AG04449 (cell line): ENCODE measurements at regions not wholly inside any gene's neighbourhood (a gene's known extent, or its start where the extent isn't known, plus 50 kb on each side); places are given as distances from the start of the nearest gene placed in this dataset.

Experiments
- CTCF ChIA-PET: fragments of 350-600 bp; formaldehyde crosslinking; extraction: SDS; loops from one replicate; lab custom pipeline; 2021; ENCODE audit warnings: antibody characterized with exemption; lab: Yijun Ruan, JAX
- POLR2A ChIA-PET: fragments of 400-600, 350-600 bp; formaldehyde crosslinking; extraction: SDS; loops from one replicate; lab custom pipeline; 2020; ENCODE audit warnings: antibody characterized with exemption, inconsistent platforms; lab: Yijun Ruan, JAX
- DNase-seq: peaks from one replicate; pipeline ENCODE4 v3.0.0-alpha.2; 2010; ENCODE audit warnings: low read depth, low spot score
- H3K4me3 ChIP-seq: 2 replicates; pipeline ENCODE4 v1.5.1; 2011; ENCODE audit warnings: low read depth, mild to moderate bottlenecking, control low read depth, low read length
- CTCF ChIP-seq: IDR thresholded peaks from one replicate; pipeline ENCODE4 v1.5.1; 2011; ENCODE audit warnings: mild to moderate bottlenecking, moderate library complexity, low read length, control low read depth, inconsistent platforms; ENCODE audit not compliant: insufficient read depth; ENCODE audit errors: missing control alignments

- no peak overlapping the region for H3K4me3 ChIP-seq
- ChIA-PET CTCF (no interaction called here), POLR2A (no interaction called here)
- no peak for TF ChIP-seq CTCF
- DNase-seq, result no peak
Observed at GRCh38 chr3:166199491-166199890, 362.3 kb upstream of the BCHE start.

GRCh38 chr3:166195808-166196207 is 358.6 kb upstream of the BCHE start:
- POLR2A ChIA-PET, result no interaction called here
- CTCF ChIA-PET, result no interaction called here
- no peak for TF ChIP-seq CTCF
- DNase-seq, result no peak
- H3K4me3 ChIP-seq, result no peak overlapping the region

DNA sequence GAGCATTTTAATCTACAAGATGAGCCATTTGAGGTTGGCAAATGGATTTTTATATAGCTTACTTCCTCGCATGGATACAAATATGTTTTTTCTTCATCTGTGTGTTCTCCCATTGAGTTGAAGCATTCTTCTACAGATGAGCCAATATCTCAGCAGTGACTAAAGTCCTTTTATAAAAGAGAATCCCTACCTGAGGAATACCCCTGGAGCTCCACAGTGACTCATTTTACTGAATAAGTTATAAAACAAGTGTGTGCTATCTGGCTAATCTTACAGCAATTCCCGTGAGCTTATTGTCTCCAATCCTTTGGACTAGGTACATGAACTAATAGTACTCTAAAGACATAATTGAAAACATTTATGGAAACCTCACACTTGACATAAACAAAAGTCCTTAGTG is 354.2 kb upstream of the BCHE start:
- CTCF ChIA-PET, result no interaction called here
- POLR2A ChIA-PET, result no interaction called here
- no peak for DNase-seq
- no peak for TF ChIP-seq CTCF
- no peak overlapping the region for H3K4me3 ChIP-seq

DNA sequence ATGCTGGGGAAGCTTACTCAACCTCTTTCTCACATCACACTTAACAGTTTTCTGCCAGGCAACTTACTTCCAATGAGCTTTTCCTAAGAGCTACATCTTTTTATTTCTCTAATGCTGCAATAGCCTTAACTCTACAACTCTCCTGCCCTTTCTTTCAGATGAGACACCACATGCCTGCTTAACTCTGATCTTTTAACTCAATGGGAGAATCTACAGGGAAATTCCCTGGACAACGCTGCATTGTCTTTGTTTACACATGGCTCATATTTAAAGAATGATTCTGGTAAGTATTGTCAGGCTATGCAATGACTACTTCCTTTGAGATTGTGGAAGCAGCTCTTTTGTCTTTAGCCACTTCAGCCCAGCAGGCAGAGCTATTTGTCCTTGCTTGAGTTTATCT is 353.1 kb upstream of the BCHE start:
- no peak for DNase-seq
- TF ChIP-seq CTCF, result no peak
- ChIA-PET POLR2A (no interaction called here), CTCF (no interaction called here)
- H3K4me3 ChIP-seq, result no peak overlapping the region

- ChIA-PET POLR2A (no interaction called here), CTCF (no interaction called here)
- no peak for DNase-seq
- H3K4me3 ChIP-seq, result no peak overlapping the region
- TF ChIP-seq CTCF, result no peak
Observed at GRCh38 chr3:166187237-166187636, 350.0 kb upstream of the BCHE start.

DNA sequence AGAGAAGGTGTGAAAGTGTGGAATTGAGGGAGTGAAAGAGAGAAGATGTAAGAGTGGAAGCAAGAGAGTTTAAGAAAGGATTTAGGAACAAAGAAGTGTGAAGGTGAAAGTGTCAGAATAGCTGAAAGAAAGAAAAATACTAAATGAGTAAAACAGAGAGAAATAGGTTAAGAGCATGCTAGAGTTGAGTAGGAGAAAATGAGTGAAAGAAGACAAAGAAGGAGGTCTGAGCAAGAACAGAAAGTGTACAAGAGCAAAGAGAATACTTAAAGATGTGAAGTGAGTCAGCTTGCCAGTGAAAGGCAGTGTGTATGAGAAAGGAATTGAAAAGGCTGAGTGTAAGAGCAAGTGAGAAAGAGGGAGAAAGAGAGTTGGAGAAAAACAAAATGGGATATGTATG is 348.8 kb upstream of the BCHE start:
- ChIA-PET CTCF (no interaction called here), POLR2A (no interaction called here)
- H3K4me3 ChIP-seq, result no peak overlapping the region
- no peak for DNase-seq
- no peak for TF ChIP-seq CTCF

GRCh38 chr3:166177130-166177529 is 339.9 kb upstream of the BCHE start:
- no peak overlapping the region for H3K4me3 ChIP-seq
- CTCF ChIA-PET, result no interaction called here
- TF ChIP-seq CTCF, result no peak
- DNase-seq, result no peak
- POLR2A ChIA-PET, result no interaction called here
